ENCODE measurements at regions not wholly inside any gene's neighbourhood (a gene's known extent, or its start where the extent isn't known, plus 50 kb on each side); places are given as distances from the start of the nearest gene placed in this dataset.

- no peak overlapping the region for H3K4me3 ChIP-seq (ENCODE audit: low read depth, low read length)
- no peak for TF ChIP-seq CTCF (IDR thresholded peaks at IDR 0.05; ENCODE audit: low read depth, low read length, missing control alignments)
- DNase-seq (ENCODE audit: low read depth) = no peak
Measured at GRCh38 chr5:15304066-15304731, 195.8 kb upstream of the FBXL7 start.

GRCh38 chr5:15300141-15300540 lies 199.8 kb upstream of the FBXL7 start:
- no peak overlapping the region for H3K4me3 ChIP-seq (ENCODE audit: low read depth, low read length)
- no peak for TF ChIP-seq CTCF (IDR thresholded peaks at IDR 0.05; ENCODE audit: low read depth, low read length, missing control alignments)
- no peak for DNase-seq (ENCODE audit: low read depth)

GRCh38 chr5:15290953-15291352 lies 209.0 kb upstream of the FBXL7 start:
- DNase-seq (ENCODE audit: low read depth) = no peak
- TF ChIP-seq CTCF (IDR thresholded peaks at IDR 0.05; ENCODE audit: low read depth, low read length, missing control alignments) = no peak
- no peak overlapping the region for H3K4me3 ChIP-seq (ENCODE audit: low read depth, low read length)

- no peak for TF ChIP-seq CTCF (IDR thresholded peaks at IDR 0.05; ENCODE audit: low read depth, low read length, missing control alignments)
Measured at GRCh38 chr5:15286650-15287049, 213.3 kb upstream of the FBXL7 start.

GRCh38 chr5:15285901-15286583 lies 213.9 kb upstream of the FBXL7 start:
- no peak for DNase-seq (ENCODE audit: low read depth)
- no peak for TF ChIP-seq CTCF (IDR thresholded peaks at IDR 0.05; ENCODE audit: low read depth, low read length, missing control alignments)
- no peak overlapping the region for H3K4me3 ChIP-seq (ENCODE audit: low read depth, low read length)

More at GRCh38 chr5:15286650-15287049, 213.3 kb upstream of the FBXL7 start:
- H3K4me3 ChIP-seq (ENCODE audit: low read depth, low read length) = no peak overlapping the region
- no peak for DNase-seq (ENCODE audit: low read depth)

- no peak for DNase-seq (ENCODE audit: low read depth)
- TF ChIP-seq CTCF (IDR thresholded peaks at IDR 0.05; ENCODE audit: low read depth, low read length, missing control alignments) = no peak
- no peak overlapping the region for H3K4me3 ChIP-seq (ENCODE audit: low read depth, low read length)
Measured at GRCh38 chr5:15284706-15285105, 215.3 kb upstream of the FBXL7 start.

GRCh38 chr5:15283076-15283475 lies 216.9 kb upstream of the FBXL7 start:
- H3K4me3 ChIP-seq (ENCODE audit: low read depth, low read length) = no peak overlapping the region
- no peak for DNase-seq (ENCODE audit: low read depth)
- TF ChIP-seq CTCF (IDR thresholded peaks at IDR 0.05; ENCODE audit: low read depth, low read length, missing control alignments) = no peak
